HG03108 (cell line): ENCODE measurements at regions not wholly inside any gene's neighbourhood (a gene's known extent, or its start where the extent isn't known, plus 50 kb on each side); places are given as distances from the start of the nearest gene placed in this dataset.

Source experiments
- ATAC-seq: cut with Tn5 transposase; IDR thresholded peaks from one replicate; pipeline ENCODE4 v1.9.1; 2021; ENCODE audit warnings: moderate library complexity; ENCODE audit not compliant: unreplicated experiment

DNA sequence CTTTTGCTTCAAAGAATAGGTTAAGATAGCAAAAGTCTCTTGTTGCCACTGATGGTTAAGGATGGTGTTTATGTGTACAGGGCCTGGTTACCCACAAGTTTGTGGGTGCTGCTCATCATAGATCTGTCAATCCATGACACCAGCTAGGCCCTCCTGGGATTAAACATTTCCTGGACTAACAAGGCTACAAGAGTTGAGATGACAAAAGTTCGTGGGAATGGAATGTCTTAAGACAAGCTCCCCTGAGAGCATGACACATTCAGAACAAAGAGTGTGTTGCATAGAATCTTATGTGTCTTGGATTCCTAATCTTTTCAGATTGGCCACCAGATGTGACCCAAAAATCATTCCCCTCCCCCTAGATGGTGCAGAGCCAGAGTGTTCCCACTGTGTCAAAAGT, 592.5 kb upstream of the USP15 start:
- no peak for ATAC-seq

DNA sequence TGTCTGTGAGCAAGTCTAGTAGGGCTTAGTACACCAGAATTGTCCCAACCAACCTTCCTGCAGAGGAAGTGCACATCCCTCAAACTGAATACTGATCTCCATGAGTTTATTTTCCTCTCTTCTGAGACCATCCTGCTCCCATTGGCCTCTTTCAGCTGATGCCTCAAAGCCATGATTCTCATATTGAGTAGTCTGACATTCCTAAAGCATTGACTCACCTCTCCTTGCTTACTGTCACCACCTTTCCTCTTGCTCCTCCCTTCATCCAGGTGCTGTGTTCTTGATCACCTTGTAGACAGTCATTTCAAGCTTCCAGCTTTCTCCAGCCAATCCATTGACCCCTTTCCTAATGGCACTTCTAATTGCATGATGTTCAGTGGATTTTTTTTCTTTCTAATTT, 583.7 kb upstream of the USP15 start:
- no peak for ATAC-seq

DNA sequence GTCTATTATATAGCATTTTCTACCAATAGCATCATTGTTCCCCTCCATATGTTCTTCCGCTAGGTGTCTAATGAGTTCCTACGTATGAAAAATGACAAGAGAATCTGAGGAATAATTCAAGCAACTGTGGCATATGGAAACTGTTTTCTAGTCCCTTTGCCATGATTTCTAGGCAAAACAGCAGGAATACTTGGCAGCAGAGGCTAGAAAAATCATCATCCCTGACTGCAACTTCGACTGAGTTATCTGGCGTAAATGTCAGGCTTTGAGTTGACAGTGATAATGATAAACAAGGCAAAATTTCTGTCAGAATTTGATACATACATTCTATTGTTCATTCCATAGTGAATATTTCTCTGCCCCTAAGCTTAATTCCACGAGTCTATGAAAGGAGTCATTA, 572.8 kb upstream of the USP15 start:
- no peak for ATAC-seq

DNA sequence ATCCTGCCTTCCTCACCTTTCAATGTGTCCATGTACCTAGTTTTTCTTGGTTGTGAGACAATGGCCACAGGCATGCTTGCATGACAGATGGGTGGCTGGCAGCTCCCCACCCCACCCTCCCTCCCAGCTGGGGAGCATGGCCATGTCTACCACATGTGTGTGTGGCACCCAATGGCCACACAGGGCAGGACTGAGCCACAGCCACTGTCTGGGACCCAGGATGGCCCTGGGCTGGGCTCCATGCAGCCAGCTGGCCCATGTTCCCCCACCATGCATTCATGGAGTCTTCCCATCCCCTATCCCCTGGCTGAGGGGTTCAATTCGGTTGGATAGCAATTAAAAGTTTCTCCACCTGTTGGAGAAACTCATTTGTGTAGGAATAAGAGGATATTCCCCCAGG, 566.0 kb upstream of the USP15 start:
- no peak for ATAC-seq

DNA sequence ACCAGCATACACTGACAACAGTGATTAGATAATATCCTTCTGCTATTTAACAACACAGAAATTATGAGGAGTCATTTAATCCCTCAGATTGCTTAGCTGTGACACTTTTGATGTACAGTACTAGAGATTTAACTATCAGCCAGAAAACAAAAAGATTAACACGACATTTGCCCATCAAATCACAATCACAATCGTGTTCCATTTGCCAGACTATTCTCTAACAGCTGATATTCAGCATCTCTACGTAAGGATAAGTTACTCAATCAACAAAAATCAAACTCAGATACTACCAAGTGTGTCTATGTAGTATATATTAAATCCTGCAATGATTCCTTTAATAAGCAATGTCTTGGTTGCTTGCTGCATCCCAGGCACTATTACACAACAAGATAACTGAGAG, 558.7 kb upstream of the USP15 start:
- ATAC-seq, result no peak

DNA sequence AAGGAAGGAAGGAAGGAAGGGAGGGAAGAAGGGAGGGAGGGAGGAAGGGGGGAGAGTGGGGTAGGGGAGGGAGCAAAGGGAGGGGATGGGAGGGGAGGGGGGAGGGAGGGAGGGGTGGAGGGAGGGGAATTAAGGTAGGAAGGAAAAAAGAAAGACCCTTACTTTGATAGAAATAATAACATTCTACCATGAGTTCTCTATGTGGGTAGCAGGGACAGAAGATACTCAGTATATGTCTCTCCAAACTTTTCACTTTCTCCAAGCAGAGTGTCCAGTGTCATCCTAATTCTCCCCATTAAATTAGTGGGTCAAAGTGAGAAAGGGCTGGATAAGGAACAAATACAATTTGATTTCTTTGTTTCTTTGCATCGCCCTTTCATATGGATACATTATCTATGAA, 553.4 kb upstream of the USP15 start:
- no peak for ATAC-seq

DNA sequence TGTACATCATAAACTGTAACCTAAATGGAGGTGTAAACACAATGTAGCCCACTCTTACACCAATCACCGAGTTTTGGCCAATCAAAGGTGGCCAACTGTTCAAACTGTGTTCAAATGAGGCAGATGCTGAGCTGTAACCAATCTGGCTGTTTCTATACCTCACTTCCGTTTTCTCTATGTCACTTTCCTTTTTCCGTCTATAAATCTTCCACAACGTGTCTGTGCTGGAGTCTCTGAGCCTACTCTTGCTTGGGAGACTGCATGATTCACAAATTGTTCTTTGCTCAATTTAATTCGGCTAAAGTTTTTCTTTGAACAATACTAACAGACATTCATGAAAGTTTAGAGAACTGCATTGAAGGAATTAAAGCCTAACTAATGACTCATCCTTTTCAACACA, 547.1 kb upstream of the USP15 start:
- ATAC-seq, result no peak

DNA sequence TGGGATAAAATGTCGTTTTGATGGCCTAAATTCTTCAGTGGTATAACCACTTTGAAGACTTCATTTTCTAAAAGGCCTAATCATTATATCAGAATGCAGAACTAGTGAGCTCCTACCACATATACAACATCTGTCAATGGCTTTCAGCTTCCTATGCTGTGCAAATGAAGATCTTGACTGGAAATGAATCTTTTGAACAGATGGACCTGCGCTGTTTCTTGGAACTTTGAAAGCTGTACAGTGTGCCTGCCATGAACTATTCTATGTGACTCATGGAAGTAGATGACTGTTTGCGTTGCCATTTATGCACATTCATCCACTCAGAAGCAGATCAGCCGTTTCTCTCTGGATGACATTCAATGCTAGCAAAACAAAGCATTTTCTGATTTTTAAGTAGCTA, 542.2 kb upstream of the USP15 start:
- ATAC-seq, result no peak

DNA sequence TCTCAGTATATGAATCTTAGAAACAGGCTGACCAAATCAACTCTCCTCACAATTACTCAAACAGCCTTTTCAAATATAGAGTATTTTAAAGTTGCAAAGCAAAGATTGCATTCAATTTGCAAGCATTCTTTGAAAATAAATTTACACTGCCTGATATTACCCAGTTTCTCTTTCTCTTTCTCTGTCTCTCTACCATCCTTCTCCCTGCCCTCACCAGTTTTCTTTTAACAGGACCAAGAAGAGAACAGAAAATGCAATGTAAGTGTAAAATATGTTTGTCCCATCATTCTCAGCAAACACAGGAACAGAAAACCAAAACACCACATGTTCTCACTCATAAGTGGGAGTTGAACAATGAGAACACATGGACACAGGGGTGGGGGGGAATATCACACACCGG, 520.3 kb upstream of the USP15 start:
- no peak for ATAC-seq

DNA sequence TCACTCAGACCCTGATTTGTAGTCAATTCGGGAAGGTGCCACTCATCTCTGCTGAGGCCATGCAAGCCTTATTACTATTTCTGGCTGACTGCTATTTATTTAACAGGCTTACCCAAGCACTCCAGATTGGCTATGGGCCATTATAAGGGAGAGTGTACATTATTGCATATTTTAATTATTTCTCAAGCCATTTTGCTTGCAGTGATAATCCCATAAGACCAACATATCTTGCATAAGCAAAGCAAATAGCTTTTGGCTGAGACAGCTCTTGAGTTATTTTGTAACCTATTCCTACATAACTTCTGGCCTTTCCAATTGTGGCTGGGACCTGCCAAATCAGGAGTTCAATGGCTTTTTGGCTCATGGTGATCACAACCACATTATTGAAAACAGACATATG, 509.6 kb upstream of the USP15 start:
- no peak for ATAC-seq

DNA sequence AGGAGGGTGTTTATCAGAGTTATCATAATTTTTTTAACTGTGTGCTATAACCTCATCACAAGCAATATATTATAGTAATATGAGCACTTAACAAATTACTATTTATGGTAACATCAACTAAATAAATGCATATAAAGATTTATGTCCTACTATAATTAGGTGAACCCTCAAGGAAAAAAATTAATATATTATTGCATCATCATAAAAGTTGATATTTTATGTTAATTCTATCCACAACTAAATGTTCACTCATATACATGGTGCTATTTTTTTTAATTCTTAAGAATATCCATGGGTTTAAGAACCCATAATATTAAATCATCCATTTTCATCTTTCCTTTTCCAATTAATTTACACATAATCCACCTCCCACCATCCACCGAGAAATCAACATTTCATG, 506.0 kb upstream of the USP15 start:
- no peak for ATAC-seq

DNA sequence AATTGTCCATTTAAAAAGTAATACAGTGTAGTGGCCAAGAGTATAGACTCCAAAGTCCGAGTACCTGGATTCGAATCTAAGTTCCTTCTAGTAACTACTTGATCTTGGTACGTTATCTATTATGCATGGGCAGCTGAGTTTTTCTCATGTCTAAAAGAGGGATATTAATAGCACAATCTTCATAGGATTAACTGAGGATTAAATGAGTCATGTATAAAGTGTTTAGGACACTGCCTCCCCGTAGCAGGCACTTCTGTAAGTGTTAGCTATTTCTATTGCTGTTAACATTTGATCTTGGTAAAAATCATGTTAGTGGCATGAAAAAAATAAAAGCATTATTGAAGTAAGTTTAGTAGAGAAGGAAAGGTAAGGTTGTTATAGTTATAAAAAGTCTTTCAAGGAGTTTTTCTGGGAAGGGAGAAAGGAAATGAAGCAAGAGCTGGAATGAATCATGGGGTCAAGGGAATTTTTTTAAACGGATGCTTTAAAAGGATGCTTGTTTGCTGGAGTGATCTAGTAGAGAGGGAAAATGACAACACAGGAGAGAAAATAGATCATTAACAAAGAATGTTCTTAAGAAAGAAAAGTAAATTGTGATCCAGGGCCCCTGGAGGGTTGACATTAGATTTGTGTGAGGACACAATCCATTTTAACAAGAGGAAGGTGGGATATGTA, 502.2 kb upstream of the USP15 start:
- ATAC-seq, result no peak

DNA sequence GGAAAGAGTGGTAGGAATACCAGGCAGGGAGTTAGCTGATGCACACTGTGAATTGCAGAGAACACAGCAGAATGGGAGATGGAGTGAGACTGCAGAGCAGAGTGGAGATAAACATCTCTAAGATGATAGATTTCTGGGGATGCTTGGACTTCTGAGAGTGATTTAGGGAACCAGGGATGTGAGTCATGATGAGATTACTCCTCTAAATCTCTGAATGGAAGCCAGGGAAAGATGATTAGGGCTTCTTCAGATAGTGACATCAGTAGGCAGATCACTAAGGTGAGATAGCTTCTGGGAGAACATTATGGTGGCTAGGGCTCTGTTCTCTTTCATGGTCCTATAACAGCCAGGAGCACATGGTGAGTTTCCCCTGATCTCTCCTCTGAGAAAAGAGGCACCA, 501.5 kb upstream of the USP15 start:
- no peak for ATAC-seq

DNA sequence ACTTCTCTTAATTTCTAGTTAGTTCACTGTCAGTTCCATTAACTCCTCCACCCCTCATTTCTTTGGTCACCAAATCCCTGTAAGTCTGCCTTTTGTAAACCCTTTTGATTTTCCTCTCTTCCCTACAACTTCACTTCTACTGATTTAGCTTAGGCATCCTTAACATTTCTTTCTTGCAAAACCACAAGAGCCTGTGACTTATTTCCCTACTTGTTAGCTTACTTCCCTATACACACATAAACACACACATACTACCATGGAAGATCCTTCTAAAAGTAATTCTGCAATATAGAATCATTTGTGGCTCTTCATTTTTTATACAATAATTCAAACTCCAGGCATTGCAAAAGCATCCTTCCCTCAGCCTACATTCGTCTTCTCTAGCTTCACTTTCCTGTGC, 494.3 kb upstream of the USP15 start:
- no peak for ATAC-seq

DNA sequence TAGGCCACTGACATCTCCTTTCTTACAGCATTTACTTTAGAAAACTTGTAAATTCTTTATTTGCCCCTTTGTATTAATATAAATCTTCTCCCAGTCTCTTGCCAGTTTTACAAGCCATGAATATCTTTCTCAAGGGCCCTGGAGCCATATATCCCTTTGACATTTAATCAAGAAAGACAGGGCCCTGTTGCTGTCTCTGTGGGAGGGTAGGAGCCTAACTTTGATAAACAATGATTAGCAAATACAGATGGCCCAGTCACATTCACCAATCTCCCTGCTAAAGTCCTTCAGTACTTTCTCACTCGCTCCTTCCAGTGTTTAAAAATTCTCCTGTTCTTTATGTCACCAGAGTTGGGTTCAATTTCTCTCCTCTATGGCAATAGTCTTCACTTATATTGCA, 479.8 kb upstream of the USP15 start:
- no peak for ATAC-seq

DNA sequence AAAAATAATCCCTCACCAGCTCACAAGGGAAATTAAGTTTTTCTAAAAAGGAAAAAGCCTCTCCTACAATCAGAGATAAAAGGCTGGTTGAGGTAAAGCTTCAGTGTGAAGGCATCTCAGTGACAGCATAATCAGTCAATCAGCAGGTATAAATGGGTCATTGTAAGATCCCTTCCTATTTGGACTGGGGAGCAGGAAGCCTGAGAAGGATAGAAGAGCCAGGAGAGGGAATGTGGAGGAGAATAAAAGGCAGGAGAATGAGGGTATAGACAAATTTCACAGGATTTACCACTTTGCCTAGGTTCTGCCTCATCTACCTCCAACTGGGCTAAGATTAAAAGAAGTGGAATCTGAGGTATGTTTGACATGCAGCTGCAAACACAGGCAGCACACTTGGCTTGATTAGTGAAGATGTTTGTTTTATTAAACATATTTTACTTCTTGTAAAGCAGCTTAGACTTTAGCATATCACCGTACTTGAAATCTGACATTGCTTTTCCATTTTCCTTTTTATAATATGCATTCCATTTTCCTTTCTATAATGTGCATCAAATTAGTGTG, 479.1 kb upstream of the USP15 start:
- no peak for ATAC-seq

DNA sequence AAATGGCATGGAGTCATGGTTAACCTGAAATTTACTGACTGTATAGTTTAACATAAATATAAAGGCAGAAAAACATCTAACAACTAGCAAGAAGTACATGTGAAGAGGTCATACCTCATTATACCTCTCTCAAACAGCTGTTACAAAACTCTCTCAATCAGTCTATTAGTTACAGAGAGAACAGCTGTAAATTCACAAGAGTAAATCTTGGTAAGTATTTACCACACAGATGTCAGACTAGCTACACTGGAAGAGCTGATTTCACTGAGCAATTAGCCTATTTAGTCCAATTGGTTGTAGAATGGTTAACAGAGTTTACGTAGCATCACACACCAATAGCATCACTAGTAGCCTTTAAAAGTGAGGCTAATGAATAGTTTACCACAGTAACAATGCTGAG, 463.4 kb upstream of the USP15 start:
- ATAC-seq, result no peak

DNA sequence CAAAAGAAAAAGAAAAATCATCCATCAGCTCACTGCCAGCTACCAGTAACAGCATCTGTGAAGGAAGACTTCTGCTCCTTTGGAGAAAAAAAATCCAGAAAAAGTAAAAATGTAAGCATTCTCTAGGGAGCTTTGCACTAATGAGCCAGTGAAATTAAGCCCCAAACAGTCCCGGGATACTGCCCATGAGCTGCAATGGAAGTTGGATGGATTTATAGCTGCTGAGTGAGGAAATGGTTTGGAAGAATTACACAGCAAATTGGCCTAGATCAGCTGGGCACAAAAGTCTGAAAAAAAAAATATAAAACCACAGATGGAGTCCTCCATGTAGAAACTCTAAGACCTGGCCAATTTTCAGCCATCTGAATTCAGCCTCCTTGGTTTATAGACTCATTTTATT, 462.9 kb upstream of the USP15 start:
- ATAC-seq, result no peak

DNA sequence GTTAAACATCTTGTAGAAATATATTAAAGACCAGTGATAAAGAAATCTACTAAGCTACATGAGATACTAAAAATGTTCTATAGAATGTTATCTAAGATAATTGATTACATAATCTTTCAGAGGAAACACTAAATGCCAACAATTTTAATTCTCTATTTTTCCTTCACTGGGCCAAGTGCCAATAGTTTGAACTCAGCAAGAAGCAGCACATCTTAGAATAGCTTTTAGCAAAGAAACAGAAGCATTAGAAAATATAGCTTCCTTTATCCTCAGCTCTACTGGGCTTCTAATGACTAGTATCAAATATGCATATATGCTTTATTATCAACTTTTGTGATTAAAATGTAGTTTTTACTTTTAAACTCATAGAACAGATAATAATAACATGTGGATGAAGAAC, 461.4 kb upstream of the USP15 start:
- ATAC-seq, result no peak

DNA sequence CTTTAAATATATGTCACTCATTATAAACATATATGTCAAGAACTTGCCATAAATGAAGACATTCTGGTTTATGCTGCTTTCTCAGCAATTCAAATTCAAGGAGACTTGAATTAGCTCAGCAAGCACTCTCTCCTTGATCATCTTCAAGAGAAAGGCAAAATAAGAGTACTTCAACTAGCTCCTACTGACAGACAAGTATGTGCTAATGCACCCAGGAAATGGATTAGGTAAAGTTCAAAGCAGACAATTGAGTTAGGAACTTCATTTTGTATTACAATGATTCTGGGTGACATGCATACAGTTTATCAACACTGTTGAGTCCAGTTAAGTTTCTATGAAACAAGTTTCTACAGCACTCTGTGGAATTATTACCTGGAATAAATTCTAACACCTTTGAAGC, 455.9 kb upstream of the USP15 start:
- ATAC-seq, result no peak

DNA sequence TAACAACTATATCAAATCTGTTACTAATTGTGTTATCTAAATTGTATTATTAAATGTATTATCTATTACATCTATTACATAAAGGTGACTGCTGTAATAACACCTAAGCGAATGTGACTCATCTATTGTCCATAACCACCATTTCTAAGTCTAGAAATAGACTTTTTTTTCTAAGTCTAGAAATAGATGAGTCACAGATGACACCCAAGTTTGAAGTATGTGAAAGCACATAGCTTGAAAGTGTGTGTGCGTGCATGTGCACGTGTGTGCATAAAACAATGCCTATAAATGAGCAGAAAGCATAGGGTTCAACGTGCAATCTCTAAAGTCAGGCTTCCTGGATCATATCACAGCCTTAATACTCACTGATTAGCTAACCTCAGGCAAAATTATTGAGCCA, 451.3 kb upstream of the USP15 start:
- ATAC-seq, result no peak

DNA sequence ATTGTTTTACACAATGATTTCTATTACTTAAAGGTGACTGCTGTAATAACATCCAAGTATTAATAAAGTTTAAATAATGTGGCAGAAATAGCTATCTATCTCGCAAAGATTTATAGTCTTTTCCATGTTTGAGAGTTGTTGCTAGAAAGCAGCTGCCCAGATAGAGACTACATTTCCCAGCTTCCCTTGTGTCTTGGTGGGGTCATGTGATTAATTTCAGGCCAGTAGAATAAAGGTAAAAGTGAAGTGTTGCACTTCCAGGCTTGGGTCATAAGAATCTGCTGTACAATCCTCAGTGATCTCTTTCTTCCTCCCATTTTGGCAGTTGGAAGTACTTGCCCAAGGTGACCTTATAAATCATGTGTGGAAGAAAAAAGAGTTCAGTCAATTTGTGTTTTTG, 449.7 kb upstream of the USP15 start:
- no peak for ATAC-seq

DNA sequence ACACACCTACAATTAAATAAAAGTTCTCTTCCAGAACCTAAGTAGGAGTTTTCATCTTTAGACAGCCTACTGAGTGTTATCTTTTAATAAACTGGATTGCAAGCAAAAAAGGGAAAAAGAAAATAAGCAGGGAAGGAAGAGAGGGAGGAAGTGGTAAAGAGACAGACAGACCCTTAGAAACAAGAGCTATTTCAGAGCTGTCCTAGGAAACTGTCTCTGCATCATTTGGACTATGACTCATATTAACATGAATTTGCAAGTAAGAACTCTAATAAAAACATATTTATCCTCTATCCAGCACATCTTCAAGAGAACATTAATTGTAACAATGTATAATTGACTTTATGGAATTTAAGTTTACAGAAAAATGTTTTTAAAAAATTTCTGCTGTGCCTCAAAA, 438.8 kb upstream of the USP15 start:
- no peak for ATAC-seq
